Stimulated activated CD8-positive, alpha-beta memory T cell treated with anti-CD3 and anti-CD28 coated beads, Interleukin-12 subunit alpha, Interleukin-12 subunit beta, amount 100 ng/mL, for 1 hour (primary cell): ENCODE measurements at regions not wholly inside any gene's neighbourhood (a gene's known extent, or its start where the extent isn't known, plus 50 kb on each side); places are given as distances from the start of the nearest gene placed in this dataset.
"Not testable (repeated sequence)": the region's sequence is repeated elsewhere in the genome, so short reads cannot be mapped to it uniquely, and the experiment has no call there.

Experiments
- DNase-seq: peaks from one replicate; pipeline ENCODE4 v3.0.0-alpha.2; 2020; ENCODE audit warnings: low read depth

- DNase-seq, result no peak
Observed at GRCh38 chr3:194042927-194043326, 93.0 kb upstream of the HES1 start.

GRCh38 chr3:194043516-194043915 lies 92.4 kb upstream of the HES1 start:
- no peak for DNase-seq

- DNase-seq, result no peak
Observed at GRCh38 chr3:194045289-194045688, 90.7 kb upstream of the HES1 start.

GRCh38 chr3:194045919-194046318 lies 90.0 kb upstream of the HES1 start:
- DNase-seq, result no peak

- DNase-seq, result no peak
Observed at GRCh38 chr3:194046531-194046930, 89.4 kb upstream of the HES1 start.

GRCh38 chr3:194046995-194047645 lies 88.8 kb upstream of the HES1 start:
- DNase-seq, result no peak

GRCh38 chr3:194049394-194049793 lies 86.6 kb upstream of the HES1 start:
- DNase-seq, result no peak

GRCh38 chr3:194050782-194051320 lies 85.1 kb upstream of the HES1 start:
- no peak for DNase-seq

- no peak for DNase-seq
Observed at GRCh38 chr3:194051366-194052149, 84.4 kb upstream of the HES1 start.

GRCh38 chr3:194053136-194053535 lies 82.8 kb upstream of the HES1 start:
- DNase-seq, result no peak

GRCh38 chr3:194054016-194054415 lies 81.9 kb upstream of the HES1 start:
- DNase-seq, result no peak

- DNase-seq, result no peak
Observed at GRCh38 chr3:194054540-194054939, 81.4 kb upstream of the HES1 start.

- DNase-seq, result no peak
Observed at GRCh38 chr3:194054961-194055360, 81.0 kb upstream of the HES1 start.

- DNase-seq, result not testable (repeated sequence)
Observed at GRCh38 chr3:194056323-194056722, 79.6 kb upstream of the HES1 start.

- DNase-seq, result no peak
Observed at GRCh38 chr3:194056731-194057415, 79.1 kb upstream of the HES1 start.

- no peak for DNase-seq
Observed at GRCh38 chr3:194057570-194058188, 78.3 kb upstream of the HES1 start.

GRCh38 chr3:194058189-194058571 lies 77.8 kb upstream of the HES1 start:
- DNase-seq, result no peak

GRCh38 chr3:194058753-194059152 lies 77.2 kb upstream of the HES1 start:
- DNase-seq, result no peak

GRCh38 chr3:194061421-194062030 lies 74.4 kb upstream of the HES1 start:
- no peak for DNase-seq

GRCh38 chr3:194062830-194063229 lies 73.1 kb upstream of the HES1 start:
- DNase-seq, result no peak

- DNase-seq, result no peak
Observed at GRCh38 chr3:194064380-194065332, 71.3 kb upstream of the HES1 start.
